Pancreas (tissue), 10 donors: ENCODE measurements at regions not wholly inside any gene's neighbourhood (a gene's known extent, or its start where the extent isn't known, plus 50 kb on each side); places are given as distances from the start of the nearest gene placed in this dataset.
A peak's percentile ranks its signal among the peaks of the same experiment; 100 is the strongest.

Experiments
- ATAC-seq, 4 donors: fragments of 200-7000 bp; cut with Tn5 transposase; one replicate each; pipeline versions ENCODE4 v1.8.0 to v1.9.1; 2020; ENCODE audit warnings: mild to moderate bottlenecking in 4 of 4, moderate library complexity in 4 of 4
- DNase-seq, 6 donors: peaks; one replicate each; pipeline ENCODE4 v3.0.0-alpha.2; 2020
- FAIRE-seq: peaks from 2 replicates; lab custom pipeline; 2012; peaks lifted over from hg19 to GRCh38; lab: Jason Lieb, UNC
- H3K27ac ChIP-seq, 4 donors: fragments of 200-600 bp; sonication (generic); 1 replicate in 3 of 4; 2 replicates in 1 of 4; pipeline versions ENCODE4 v1.5.0 to v1.8.0; 2020
- H3K27me3 ChIP-seq, 4 donors: fragments of 200-600 bp; one replicate each; pipeline ENCODE4 v1.8.0; 2021
- H3K36me3 ChIP-seq, 3 donors: fragments of 200-600 bp; sonication (generic) in 1 of 3; one replicate each; pipeline versions ENCODE4 v1.5.0 to v1.8.0; 2020 to 2021
- H3K4me1 ChIP-seq, 3 donors: fragments of 200-600 bp; one replicate each; pipeline ENCODE4 v1.8.0; 2021
- H3K4me3 ChIP-seq, 4 donors: fragments of 200-600 bp; sonication (generic) in 2 of 4; one replicate each; pipeline versions ENCODE4 v1.5.0 to v1.8.0; 2020 to 2021
- H3K9me3 ChIP-seq, 4 donors: fragments of 200-600 bp; one replicate each; pipeline ENCODE4 v1.8.0; 2021
- WGBS, 2 donors: extraction: QIAGEN DNeasy Blood & Tissue Kit; methylation state at CpG; one replicate each; pipeline ENCODE4 v1.1.7; 2013; 5-methylcytosine and 5-hydroxymethylcytosine counted together
- intact Hi-C, 3 donors: fragments of 100-400 bp; cut with DNase I; formaldehyde crosslinking; loops; one replicate each; pipeline versions ENCODE4 v1.11.1 to v1.14.2; 2022
- TF ChIP-seq, protein P1 (sequence below), 4 donors: fragments of 200-600 bp; sonication (generic) in 3 of 4; IDR thresholded peaks; one replicate each; pipeline versions ENCODE4 v1.5.0 to v1.8.0; 2021; ENCODE audit warnings: antibody characterized with exemption in 4 of 4
- donor health status: healthy with polysubstance abuse.
- donor health status: DM: no; HTN: no; CAD: no; lungs with moderate emphysema.
- donor health status: DM: no; HTN: no; CAD: no.
- donor health status: control.
- donor health status: control.
- donor health status: Bipolar disorder and iron deficiency.
- donor health status: DM: yes; HTN: yes; CAD: no.
- donor health status: DM: no; HTN: no; CAD: no.
- donor health status: DM: no; HTN: no; CAD: no.
- donor health status: DM: yes; HTN: yes; CAD: no.

- H3K4me1 ChIP-seq, result no peaks in the 10 kb centered on the region
- TF ChIP-seq, protein P1, sequence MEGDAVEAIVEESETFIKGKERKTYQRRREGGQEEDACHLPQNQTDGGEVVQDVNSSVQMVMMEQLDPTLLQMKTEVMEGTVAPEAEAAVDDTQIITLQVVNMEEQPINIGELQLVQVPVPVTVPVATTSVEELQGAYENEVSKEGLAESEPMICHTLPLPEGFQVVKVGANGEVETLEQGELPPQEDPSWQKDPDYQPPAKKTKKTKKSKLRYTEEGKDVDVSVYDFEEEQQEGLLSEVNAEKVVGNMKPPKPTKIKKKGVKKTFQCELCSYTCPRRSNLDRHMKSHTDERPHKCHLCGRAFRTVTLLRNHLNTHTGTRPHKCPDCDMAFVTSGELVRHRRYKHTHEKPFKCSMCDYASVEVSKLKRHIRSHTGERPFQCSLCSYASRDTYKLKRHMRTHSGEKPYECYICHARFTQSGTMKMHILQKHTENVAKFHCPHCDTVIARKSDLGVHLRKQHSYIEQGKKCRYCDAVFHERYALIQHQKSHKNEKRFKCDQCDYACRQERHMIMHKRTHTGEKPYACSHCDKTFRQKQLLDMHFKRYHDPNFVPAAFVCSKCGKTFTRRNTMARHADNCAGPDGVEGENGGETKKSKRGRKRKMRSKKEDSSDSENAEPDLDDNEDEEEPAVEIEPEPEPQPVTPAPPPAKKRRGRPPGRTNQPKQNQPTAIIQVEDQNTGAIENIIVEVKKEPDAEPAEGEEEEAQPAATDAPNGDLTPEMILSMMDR (IDR thresholded peaks at IDR 0.05), result no peak
- H3K27ac ChIP-seq, result no peak overlapping the region
- no peaks in the 10 kb centered on the region for H3K9me3 ChIP-seq
- H3K4me3 ChIP-seq, result no peak overlapping the region
- no peak for ATAC-seq
- no peak for DNase-seq
- H3K36me3 ChIP-seq, result no peaks in the 10 kb centered on the region
- intact Hi-C loops, result no loop called here
- FAIRE-seq, result no peak
- H3K27me3 ChIP-seq, result peaks cover 0 to 4% (median 2%) of the 10 kb centered on the region in 4 donors
- 68 to 70% methylated on average over 3 of the region's 3 CpGs for WGBS, 2 donors
Observed at GRCh38 chrX:93428497-93428896, 244.9 kb downstream of the NAP1L3 start.

GRCh38 chrX:93422693-93423092 lies 250.7 kb downstream of the NAP1L3 start:
- Histone ChIP-seq H3K27ac (no peak overlapping the region), H3K4me1 (no peaks in the 10 kb centered on the region), H3K36me3 (no peaks in the 10 kb centered on the region), H3K27me3 (peaks cover 0 to 9% (median 2%) of the 10 kb centered on the region in 4 donors), H3K9me3 (no peaks in the 10 kb centered on the region), H3K4me3 (no peak overlapping the region)
- FAIRE-seq, result peak; percentile 88
- DNase-seq, result peak in 2 of 6 donors; percentile 21 to 25
- TF ChIP-seq, protein P1 (IDR thresholded peaks at IDR 0.05), result peak; percentile 35 to 63 (median 48)
- intact Hi-C loops, result no loop called here
- WGBS, 2 donors, result 5 to 6% methylated on average over 6 of the region's 6 CpGs
- ATAC-seq, result peak; percentile 75 to 93 (median 88)

DNA sequence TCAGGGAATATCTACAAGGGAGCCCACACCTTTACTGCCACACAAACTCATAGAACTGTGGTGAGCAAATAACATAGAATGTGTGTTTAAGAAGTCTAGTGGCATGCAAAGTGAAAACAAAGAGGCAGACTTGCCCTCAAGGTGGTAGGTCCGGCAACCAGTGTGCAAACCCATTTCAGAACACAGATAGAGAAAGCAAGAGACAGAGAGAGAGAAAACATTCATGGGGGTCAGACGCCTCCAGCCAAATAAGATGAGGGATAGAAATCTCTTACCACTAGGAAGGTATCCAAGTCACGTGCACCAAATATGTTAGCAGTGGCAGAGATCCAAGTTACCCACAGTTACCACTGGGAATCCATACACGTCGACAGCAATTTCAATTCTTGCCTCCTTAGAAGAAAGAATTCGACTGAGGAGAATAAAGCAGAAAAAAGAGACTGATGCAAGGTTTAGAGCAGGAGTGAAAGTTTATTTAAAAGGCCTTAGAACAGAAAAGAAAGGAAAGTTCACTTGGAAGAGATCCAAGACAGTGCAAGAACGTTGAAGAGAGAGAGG lies 252.8 kb downstream of the NAP1L3 start:
- WGBS, 2 donors, result 14 to 28% methylated on average over 7 of the region's 7 CpGs

DNA sequence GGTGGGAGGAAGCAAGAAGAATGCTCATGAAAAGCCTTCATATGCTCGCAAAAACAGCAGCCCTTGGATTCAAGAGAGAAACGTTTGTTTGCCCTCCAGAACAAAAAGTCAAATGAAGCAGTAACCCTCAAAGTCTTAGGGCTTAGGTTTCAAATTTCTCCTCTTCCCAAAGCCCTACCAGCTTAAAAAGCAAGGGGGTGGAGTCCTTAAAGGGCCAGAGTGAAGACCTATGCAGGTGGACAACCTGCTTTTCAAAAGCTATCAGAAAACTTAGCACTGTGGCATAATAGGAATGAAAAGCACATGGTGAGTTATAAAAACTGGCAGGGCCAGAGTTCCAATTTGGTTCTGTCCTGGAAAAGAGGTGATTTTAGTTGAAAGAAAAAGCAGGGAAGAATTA lies 253.3 kb downstream of the NAP1L3 start:
- Histone ChIP-seq H3K4me1 (no peaks in the 10 kb centered on the region), H3K36me3 (no peaks in the 10 kb centered on the region), H3K4me3 (no peak overlapping the region), H3K27me3 (peaks cover 0 to 9% (median 0%) of the 10 kb centered on the region in 4 donors), H3K27ac (no peak overlapping the region), H3K9me3 (no peaks in the 10 kb centered on the region)
- intact Hi-C loops, result no loop called here
- ATAC-seq (peak; percentile 52 to 88 (median 73)), FAIRE-seq (no peak), DNase-seq (peak in 1 of 6 donors; percentile 2)
- 13 to 14% methylated on average over 2 of the region's 2 CpGs for WGBS, 2 donors
- TF ChIP-seq, protein P1 (IDR thresholded peaks at IDR 0.05), result no peak

More for the DNA sequence above, 252.8 kb downstream of the NAP1L3 start:
- Histone ChIP-seq H3K4me1 (no peaks in the 10 kb centered on the region), H3K9me3 (no peaks in the 10 kb centered on the region), H3K36me3 (no peaks in the 10 kb centered on the region), H3K4me3 (no peak overlapping the region), H3K27me3 (peaks cover 0 to 9% (median 0%) of the 10 kb centered on the region in 4 donors), H3K27ac (no peak overlapping the region)
- ATAC-seq (peak in 3 of 4 donors; percentile 35 to 63 (median 39)), FAIRE-seq (no peak), DNase-seq (no peak)
- intact Hi-C loops, result no loop called here
- TF ChIP-seq, protein P1 (IDR thresholded peaks at IDR 0.05), result no peak

GRCh38 chrX:93419642-93420041 lies 253.7 kb downstream of the NAP1L3 start:
- ATAC-seq, result peak in 2 of 4 donors; percentile 51 to 52
- H3K9me3 ChIP-seq, result no peaks in the 10 kb centered on the region
- intact Hi-C loops, result no loop called here

More at GRCh38 chrX:93419642-93420041, 253.7 kb downstream of the NAP1L3 start:
- Histone ChIP-seq H3K36me3 (no peaks in the 10 kb centered on the region), H3K27me3 (peaks cover 0 to 9% (median 0%) of the 10 kb centered on the region in 4 donors), H3K27ac (no peak overlapping the region), H3K4me3 (no peak overlapping the region), H3K4me1 (no peaks in the 10 kb centered on the region)
- DNase-seq, result no peak
- TF ChIP-seq, protein P1 (IDR thresholded peaks at IDR 0.05), result no peak
- 18 to 23% methylated on average over 1 of the region's 1 CpG for WGBS, 2 donors
- no peak for FAIRE-seq
